ENCODE measurements at regions not wholly inside any gene's neighbourhood (a gene's known extent, or its start where the extent isn't known, plus 50 kb on each side); places are given as distances from the start of the nearest gene placed in this dataset.
A peak's percentile ranks its signal among the peaks of the same experiment; 100 is the strongest.
"Not testable (repeated sequence)": the region's sequence is repeated elsewhere in the genome, so short reads cannot be mapped to it uniquely, and the experiment has no call there.

GRCh38 chr7:131052285-131052904 lies 275.3 kb upstream of the MKLN1 start:
- no peak overlapping the region for H3K4me3 Mint-ChIP-seq
- no peaks in the 10 kb centered on the region for H3K9me3 Mint-ChIP-seq
- ATAC-seq (no peak), DNase-seq (no peak)
- no peaks in the 10 kb centered on the region for H3K27me3 Mint-ChIP-seq (ENCODE audit: low read depth)
- peaks cover 46% of the 10 kb centered on the region for H3K36me3 Mint-ChIP-seq (ENCODE audit: insufficient read depth)
- peaks cover 77% of the 10 kb centered on the region for H3K4me1 Mint-ChIP-seq (ENCODE audit: low read depth)

- Mint-ChIP-seq H3K27me3 (ENCODE audit: low read depth) (no peaks in the 10 kb centered on the region), H3K4me1 (ENCODE audit: low read depth) (peaks cover 66% of the 10 kb centered on the region), H3K36me3 (ENCODE audit: insufficient read depth) (peaks cover 24% of the 10 kb centered on the region), H3K4me3 (peak overlapping the region; percentile 40), H3K9me3 (no peaks in the 10 kb centered on the region)
- DNase-seq: no peak
- no peak for ATAC-seq
These were observed 271.7 kb upstream of the MKLN1 start for GRCh38 chr7:131056007-131056406.

- ATAC-seq (peak; percentile 25 to 34), DNase-seq (no peak)
- Mint-ChIP-seq H3K27me3 (ENCODE audit: low read depth) (no peaks in the 10 kb centered on the region), H3K4me3 (peak overlapping the region; percentile 60), H3K9me3 (no peaks in the 10 kb centered on the region), H3K36me3 (ENCODE audit: insufficient read depth) (peaks cover 28% of the 10 kb centered on the region), H3K4me1 (ENCODE audit: low read depth) (peaks cover 68% of the 10 kb centered on the region)
These were observed 270.5 kb upstream of the MKLN1 start for GRCh38 chr7:131057015-131057793.

- peaks cover 26% of the 10 kb centered on the region for H3K36me3 Mint-ChIP-seq (ENCODE audit: insufficient read depth)
- peak; percentile 67 to 75 for ATAC-seq
- DNase-seq: peak; percentile 26
- H3K9me3 Mint-ChIP-seq: no peaks in the 10 kb centered on the region
- H3K4me1 Mint-ChIP-seq (ENCODE audit: low read depth): peaks cover 65% of the 10 kb centered on the region
- H3K27me3 Mint-ChIP-seq (ENCODE audit: low read depth): no peaks in the 10 kb centered on the region
- peak overlapping the region; percentile 60 for H3K4me3 Mint-ChIP-seq
These were observed 269.9 kb upstream of the MKLN1 start for GRCh38 chr7:131057794-131058070.

- H3K27me3 Mint-ChIP-seq (ENCODE audit: low read depth); ATAC-seq; DNase-seq; H3K9me3 Mint-ChIP-seq; H3K4me3 Mint-ChIP-seq: not testable (repeated sequence)
- Mint-ChIP-seq H3K4me1 (ENCODE audit: low read depth) (peaks cover 68% of the 10 kb centered on the region), H3K36me3 (ENCODE audit: insufficient read depth) (peaks cover 28% of the 10 kb centered on the region)
These were observed 269.0 kb upstream of the MKLN1 start for GRCh38 chr7:131058561-131059288.

- Mint-ChIP-seq H3K4me3 (peak overlapping the region; percentile 3), H3K4me1 (ENCODE audit: low read depth) (peaks cover 69% of the 10 kb centered on the region), H3K36me3 (ENCODE audit: insufficient read depth) (peaks cover 23% of the 10 kb centered on the region)
- ATAC-seq; H3K9me3 Mint-ChIP-seq; H3K27me3 Mint-ChIP-seq (ENCODE audit: low read depth); DNase-seq: not testable (repeated sequence)
These were observed 268.3 kb upstream of the MKLN1 start for GRCh38 chr7:131059401-131059800.

GRCh38 chr7:131061158-131061557 lies 266.5 kb upstream of the MKLN1 start:
- Mint-ChIP-seq H3K27me3 (ENCODE audit: low read depth) (no peaks in the 10 kb centered on the region), H3K9me3 (no peaks in the 10 kb centered on the region), H3K4me3 (no peak overlapping the region), H3K4me1 (ENCODE audit: low read depth) (peaks cover 66% of the 10 kb centered on the region), H3K36me3 (ENCODE audit: insufficient read depth) (peaks cover 22% of the 10 kb centered on the region)
- ATAC-seq (peak in 1 of 2 donors; percentile 39), DNase-seq (no peak)

- H3K4me1 Mint-ChIP-seq (ENCODE audit: low read depth): peaks cover 66% of the 10 kb centered on the region
- no peaks in the 10 kb centered on the region for H3K27me3 Mint-ChIP-seq (ENCODE audit: low read depth)
- no peak overlapping the region for H3K4me3 Mint-ChIP-seq
- ATAC-seq: no peak
- no peaks in the 10 kb centered on the region for H3K9me3 Mint-ChIP-seq
- no peak for DNase-seq
- peaks cover 20% of the 10 kb centered on the region for H3K36me3 Mint-ChIP-seq (ENCODE audit: insufficient read depth)
These were observed 265.9 kb upstream of the MKLN1 start for GRCh38 chr7:131061818-131062217.

GRCh38 chr7:131066635-131067034 lies 261.0 kb upstream of the MKLN1 start:
- Mint-ChIP-seq H3K9me3 (no peaks in the 10 kb centered on the region), H3K36me3 (ENCODE audit: insufficient read depth) (peaks cover 14% of the 10 kb centered on the region), H3K4me1 (ENCODE audit: low read depth) (peaks cover 70% of the 10 kb centered on the region), H3K4me3 (no peak overlapping the region), H3K27me3 (ENCODE audit: low read depth) (no peaks in the 10 kb centered on the region)
- no peak for ATAC-seq
- no peak for DNase-seq

GRCh38 chr7:131067220-131067619 lies 260.5 kb upstream of the MKLN1 start:
- Mint-ChIP-seq H3K36me3 (ENCODE audit: insufficient read depth) (peaks cover 14% of the 10 kb centered on the region), H3K4me1 (ENCODE audit: low read depth) (peaks cover 74% of the 10 kb centered on the region), H3K4me3 (no peak overlapping the region)

GRCh38 chr7:131068604-131069021 lies 259.1 kb upstream of the MKLN1 start:
- ATAC-seq (peak; percentile 23 to 27), DNase-seq (no peak)
- Mint-ChIP-seq H3K27me3 (ENCODE audit: low read depth) (no peaks in the 10 kb centered on the region), H3K4me1 (ENCODE audit: low read depth) (peaks cover 78% of the 10 kb centered on the region), H3K4me3 (no peak overlapping the region), H3K36me3 (ENCODE audit: insufficient read depth) (peaks cover 23% of the 10 kb centered on the region), H3K9me3 (no peaks in the 10 kb centered on the region)

More at GRCh38 chr7:131067220-131067619, 260.5 kb upstream of the MKLN1 start:
- ATAC-seq: no peak
- no peaks in the 10 kb centered on the region for H3K27me3 Mint-ChIP-seq (ENCODE audit: low read depth)
- no peaks in the 10 kb centered on the region for H3K9me3 Mint-ChIP-seq
- DNase-seq: no peak

GRCh38 chr7:131071786-131072504 lies 255.7 kb upstream of the MKLN1 start:
- H3K4me3 Mint-ChIP-seq: no peak overlapping the region

GRCh38 chr7:131072505-131073091 lies 255.1 kb upstream of the MKLN1 start:
- peaks cover 80% of the 10 kb centered on the region for H3K4me1 Mint-ChIP-seq (ENCODE audit: low read depth)

More at GRCh38 chr7:131071786-131072504, 255.7 kb upstream of the MKLN1 start:
- ATAC-seq (no peak), DNase-seq (no peak)
- Mint-ChIP-seq H3K36me3 (ENCODE audit: insufficient read depth) (peaks cover 41% of the 10 kb centered on the region), H3K9me3 (no peaks in the 10 kb centered on the region), H3K27me3 (ENCODE audit: low read depth) (no peaks in the 10 kb centered on the region), H3K4me1 (ENCODE audit: low read depth) (peaks cover 86% of the 10 kb centered on the region)

GRCh38 chr7:131074043-131074442 lies 253.6 kb upstream of the MKLN1 start:
- peaks cover 67% of the 10 kb centered on the region for H3K4me1 Mint-ChIP-seq (ENCODE audit: low read depth)
- H3K4me3 Mint-ChIP-seq: no peak overlapping the region
- DNase-seq (no peak), ATAC-seq (no peak)
- H3K36me3 Mint-ChIP-seq (ENCODE audit: insufficient read depth): peaks cover 41% of the 10 kb centered on the region
- H3K9me3 Mint-ChIP-seq: no peaks in the 10 kb centered on the region
- no peaks in the 10 kb centered on the region for H3K27me3 Mint-ChIP-seq (ENCODE audit: low read depth)

More at GRCh38 chr7:131072505-131073091, 255.1 kb upstream of the MKLN1 start:
- Mint-ChIP-seq H3K4me3 (no peak overlapping the region), H3K9me3 (no peaks in the 10 kb centered on the region), H3K27me3 (ENCODE audit: low read depth) (no peaks in the 10 kb centered on the region), H3K36me3 (ENCODE audit: insufficient read depth) (peaks cover 41% of the 10 kb centered on the region)
- no peak for DNase-seq
- ATAC-seq: peak in 1 of 2 donors; percentile 17
